HEK293T (cell line): ENCODE measurements at regions not wholly inside any gene's neighbourhood (a gene's known extent, or its start where the extent isn't known, plus 50 kb on each side); places are given as distances from the start of the nearest gene placed in this dataset.

Source experiments
- BHLHE40 ChIP-seq: fragments of 450-650 bp; IDR thresholded peaks from 2 replicates; pipeline ENCODE4 v1.6.1; 2016; ENCODE audit warnings: mild to moderate bottlenecking, moderate library complexity, borderline replicate concordance
- CTBP1 ChIP-seq: fragments of 450-650 bp; IDR thresholded peaks from 2 replicates; pipeline ENCODE4 v1.6.1; 2016; ENCODE audit warnings: borderline replicate concordance
- SP1 ChIP-seq: fragments of 450-650 bp; IDR thresholded peaks from 2 replicates; pipeline ENCODE4 v1.6.1; 2017
- SUZ12 ChIP-seq: fragments of 450-650 bp; IDR thresholded peaks from 2 replicates; pipeline ENCODE4 v1.6.1; 2016; ENCODE audit warnings: mild to moderate bottlenecking

- TF ChIP-seq SUZ12, result no peak
- no peak for TF ChIP-seq BHLHE40
- TF ChIP-seq CTBP1, result no peak
- no peak for TF ChIP-seq SP1
These were observed 1036.5 kb downstream of the SQOR start for GRCh38 chr15:46671336-46671735.
